Fibroblast of the aortic adventitia (primary cell): ENCODE measurements at regions not wholly inside any gene's neighbourhood (a gene's known extent, or its start where the extent isn't known, plus 50 kb on each side); places are given as distances from the start of the nearest gene placed in this dataset.
"Not testable (repeated sequence)": the region's sequence is repeated elsewhere in the genome, so short reads cannot be mapped to it uniquely, and the experiment has no call there.

Experiments
- DNase-seq: peaks from one replicate; pipeline ENCODE4 v3.0.0-alpha.2; 2010; ENCODE audit warnings: low read depth
- H3K4me3 ChIP-seq: 2 replicates; pipeline ENCODE4 v1.5.1; 2011; ENCODE audit warnings: low read depth, mild to moderate bottlenecking, control low read depth, low read length, moderate library complexity
- CTCF ChIP-seq: IDR thresholded peaks from 2 replicates; pipeline ENCODE4 v1.5.1; 2011; ENCODE audit warnings: mild to moderate bottlenecking, low read length, control low read depth, inconsistent platforms; ENCODE audit not compliant: insufficient read depth

- no peak for TF ChIP-seq CTCF
- H3K4me3 ChIP-seq, result no peak overlapping the region
- DNase-seq, result no peak
Measured at GRCh38 chr13:81350056-81350455, 1009.1 kb upstream of the SPRY2 start.

GRCh38 chr13:81340118-81341069, 999.5 kb upstream of the SPRY2 start:
- H3K4me3 ChIP-seq, DNase-seq: not testable (repeated sequence)

DNA sequence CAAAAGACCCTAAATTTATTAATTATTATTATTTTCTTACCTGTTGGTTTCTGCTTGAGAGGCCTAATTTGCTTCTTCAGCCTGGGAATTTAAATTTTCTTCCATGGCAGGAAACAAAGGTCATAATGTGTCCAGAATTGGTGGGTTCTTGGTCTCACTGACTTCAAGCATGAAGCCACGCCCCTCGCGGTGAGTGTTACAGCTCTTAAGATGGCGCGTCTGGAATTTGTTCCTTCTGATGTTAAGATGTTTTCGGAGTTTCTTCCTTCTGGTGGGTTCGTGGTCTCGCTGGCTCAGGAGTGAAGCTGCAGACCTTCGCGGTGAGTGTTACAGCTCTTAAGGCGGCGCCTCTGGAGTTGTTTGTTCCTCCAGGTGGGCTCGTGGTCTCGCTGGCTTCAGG, 998.7 kb upstream of the SPRY2 start:
- not testable (repeated sequence) for H3K4me3 ChIP-seq, DNase-seq

DNA sequence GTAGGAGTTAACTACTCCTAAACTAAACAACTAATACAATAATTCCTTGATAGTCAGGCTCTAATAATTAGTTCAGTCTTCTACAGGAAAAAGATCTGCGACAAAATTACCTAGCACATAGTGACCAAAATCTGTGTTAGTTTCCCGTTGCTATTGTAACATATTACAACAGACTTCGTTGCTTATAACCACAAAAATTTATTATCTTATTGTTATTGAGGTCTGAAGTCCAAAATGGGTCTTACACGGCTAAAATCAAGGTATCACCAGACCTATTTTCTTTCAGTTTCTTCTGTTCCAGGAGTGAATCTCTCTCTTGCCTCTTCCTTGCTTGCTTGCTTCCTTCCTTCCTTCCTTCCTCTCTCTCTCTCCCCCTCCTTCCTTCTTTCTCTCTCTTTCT, 993.6 kb upstream of the SPRY2 start:
- TF ChIP-seq CTCF, result no peak
- H3K4me3 ChIP-seq, result no peak overlapping the region
- no peak for DNase-seq

DNA sequence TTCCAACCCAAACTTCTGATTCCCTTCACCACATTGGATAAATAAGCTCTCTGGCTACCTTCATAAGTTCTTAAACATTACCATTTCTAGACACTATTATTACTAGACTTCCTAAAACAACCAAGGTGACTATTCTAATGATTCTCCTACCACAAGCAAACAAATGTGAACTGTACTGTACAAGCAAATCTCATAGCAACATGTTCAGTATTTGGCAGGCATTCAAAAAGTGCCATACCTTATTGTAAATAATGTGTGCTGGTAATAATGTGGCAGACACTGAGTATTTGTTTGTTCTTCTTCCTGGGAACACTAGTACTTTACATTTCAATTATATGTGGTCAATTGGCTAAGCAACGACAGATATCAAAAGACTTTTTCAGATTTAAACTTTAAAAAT, 986.0 kb upstream of the SPRY2 start:
- DNase-seq, result no peak
- no peak overlapping the region for H3K4me3 ChIP-seq
- no peak for TF ChIP-seq CTCF

DNA sequence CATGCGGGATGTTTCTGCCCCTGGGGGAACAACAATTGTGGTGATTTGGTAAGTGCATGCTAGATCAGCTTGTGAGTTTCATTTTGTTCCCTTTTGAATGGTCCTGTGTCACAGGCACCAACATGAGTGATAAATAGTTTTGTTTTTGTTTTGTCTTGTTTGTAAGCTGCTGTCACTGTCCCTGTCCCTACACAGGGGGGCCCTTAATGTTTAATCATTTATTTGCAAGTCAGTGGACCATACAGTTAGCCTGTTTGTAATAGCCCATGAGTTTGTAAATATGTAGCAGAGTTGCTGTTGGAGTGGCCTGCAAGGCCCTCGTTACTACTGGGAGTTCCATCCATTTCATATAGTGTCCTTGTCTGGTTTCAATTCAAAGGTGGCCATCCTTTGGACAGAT, 979.6 kb upstream of the SPRY2 start:
- no peak for TF ChIP-seq CTCF
- H3K4me3 ChIP-seq, result no peak overlapping the region

GRCh38 chr13:81319351-81319750, 978.4 kb upstream of the SPRY2 start:
- no peak overlapping the region for H3K4me3 ChIP-seq
- no peak for TF ChIP-seq CTCF
- no peak for DNase-seq

More for the DNA sequence above, 979.6 kb upstream of the SPRY2 start:
- no peak for DNase-seq
